CD4-positive, alpha-beta T cell treated with Interleukin-15 for 1 hour (primary cell): ENCODE measurements at regions not wholly inside any gene's neighbourhood (a gene's known extent, or its start where the extent isn't known, plus 50 kb on each side); places are given as distances from the start of the nearest gene placed in this dataset.

ENCODE experiments used
- DNase-seq: peaks from one replicate; pipeline ENCODE4 v3.0.0-alpha.2; 2020

DNA sequence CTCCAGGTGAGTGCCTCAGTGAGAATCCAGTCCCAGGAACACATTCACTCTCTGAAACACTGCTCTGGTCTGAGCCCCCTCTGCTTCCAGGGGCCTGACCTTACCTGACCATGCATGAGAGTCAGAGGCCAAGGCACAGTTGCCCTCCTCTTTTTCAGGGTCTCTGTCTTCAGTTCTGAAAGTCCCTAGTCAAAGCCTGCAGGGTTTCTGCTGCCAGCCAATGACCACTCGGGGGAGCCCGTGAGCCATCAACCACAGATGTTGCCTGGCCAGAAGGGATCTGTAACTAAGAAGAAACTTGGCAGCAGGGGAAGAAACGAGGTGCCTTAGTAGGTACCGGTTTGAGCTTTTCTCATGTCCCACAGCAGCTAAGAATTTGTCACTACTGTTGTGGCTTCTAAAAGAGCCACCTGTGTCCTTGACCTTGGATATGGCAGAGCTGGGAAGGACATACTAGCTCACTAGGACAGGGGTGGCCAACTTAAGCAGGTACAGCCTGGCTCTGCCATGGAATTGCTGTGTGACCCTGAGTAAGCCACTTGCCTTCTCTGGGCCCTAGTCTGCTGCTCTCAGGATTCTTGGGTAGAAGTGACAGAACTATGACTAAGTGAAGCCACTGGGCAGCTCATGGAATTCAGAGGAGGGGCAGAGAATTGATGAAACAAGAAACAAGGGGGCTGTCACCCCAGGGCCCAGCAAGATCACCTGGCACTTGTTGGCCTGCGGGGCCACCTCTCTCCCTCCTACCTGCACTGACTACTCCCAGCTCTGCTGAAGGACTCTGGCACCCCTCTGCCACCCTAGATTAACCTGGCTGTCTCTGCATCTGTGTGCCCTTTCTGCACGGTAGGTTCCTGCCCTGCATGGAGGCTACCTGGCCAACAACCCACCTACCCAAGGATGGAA, 83.8 kb upstream of the GPR26 start:
- peak; percentile 55 for DNase-seq

GRCh38 chr10:123583639-123584418, 82.3 kb upstream of the GPR26 start:
- no peak for DNase-seq

DNA sequence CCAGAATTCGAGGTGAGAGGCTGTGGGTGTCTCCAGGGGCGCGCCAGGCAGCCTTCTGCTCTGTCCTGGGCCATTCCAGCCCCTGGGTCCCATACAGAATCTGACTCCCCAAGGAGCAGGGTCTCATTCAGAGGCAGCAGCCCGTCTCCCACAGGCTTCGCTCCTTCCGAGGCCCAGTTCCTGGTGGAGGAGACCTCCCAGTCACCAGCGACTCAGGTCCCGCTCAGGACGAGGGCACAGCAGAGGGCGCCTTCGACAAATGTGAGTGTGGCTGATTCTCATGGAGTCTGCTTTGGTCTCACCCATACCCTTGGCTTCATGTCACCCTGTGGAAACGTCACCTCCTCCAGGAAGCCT, 81.8 kb upstream of the GPR26 start:
- DNase-seq: no peak

- no peak for DNase-seq
These were observed 80.4 kb upstream of the GPR26 start for GRCh38 chr10:123585477-123586445.

DNA sequence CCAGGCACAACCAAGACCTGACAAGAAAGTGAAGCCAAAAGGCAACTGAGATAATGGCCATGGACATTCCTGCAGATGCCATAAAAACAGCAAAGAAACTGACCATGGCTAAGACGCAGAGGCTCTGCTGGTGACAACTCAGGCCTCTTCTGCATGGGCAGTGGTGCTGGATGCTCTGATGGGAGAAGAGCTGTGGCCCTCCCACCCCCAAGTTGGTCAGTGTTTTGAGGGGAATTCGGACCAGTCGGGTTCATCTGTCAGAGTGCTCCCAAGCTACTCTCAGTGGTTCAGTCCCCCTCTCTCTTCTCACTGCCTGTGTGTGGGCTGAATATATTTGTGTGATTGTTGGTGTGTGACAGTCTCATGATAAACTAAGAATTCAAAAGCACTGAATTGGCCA, 79.0 kb upstream of the GPR26 start:
- no peak for DNase-seq

DNA sequence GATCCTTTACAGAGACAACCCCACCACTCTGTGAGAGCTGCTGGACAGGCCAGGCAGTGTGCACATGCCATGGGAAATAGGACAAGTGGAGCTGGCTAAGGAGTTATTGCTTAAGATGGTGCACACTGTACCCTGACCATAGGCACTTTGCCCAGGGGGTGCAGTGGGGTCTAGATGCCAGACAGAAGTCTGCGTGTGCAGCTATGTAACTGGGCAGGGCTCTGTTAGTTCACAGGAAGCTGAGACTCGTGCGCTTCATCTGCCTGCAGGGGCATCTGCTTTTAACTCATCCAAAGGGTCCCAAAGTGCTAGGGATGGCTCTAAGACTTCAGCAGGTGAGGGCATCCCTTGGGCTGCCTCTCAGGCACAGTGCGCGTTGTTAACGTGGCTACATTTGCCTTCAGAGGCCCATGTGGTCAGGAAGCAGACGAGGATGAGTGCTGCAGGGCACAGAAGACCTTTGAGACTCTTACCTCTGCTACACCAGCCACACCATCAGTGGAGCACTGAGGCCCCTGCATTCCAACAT, 77.7 kb upstream of the GPR26 start:
- DNase-seq: no peak

- no peak for DNase-seq
These were observed 70.5 kb upstream of the GPR26 start for GRCh38 chr10:123595661-123596060.

DNA sequence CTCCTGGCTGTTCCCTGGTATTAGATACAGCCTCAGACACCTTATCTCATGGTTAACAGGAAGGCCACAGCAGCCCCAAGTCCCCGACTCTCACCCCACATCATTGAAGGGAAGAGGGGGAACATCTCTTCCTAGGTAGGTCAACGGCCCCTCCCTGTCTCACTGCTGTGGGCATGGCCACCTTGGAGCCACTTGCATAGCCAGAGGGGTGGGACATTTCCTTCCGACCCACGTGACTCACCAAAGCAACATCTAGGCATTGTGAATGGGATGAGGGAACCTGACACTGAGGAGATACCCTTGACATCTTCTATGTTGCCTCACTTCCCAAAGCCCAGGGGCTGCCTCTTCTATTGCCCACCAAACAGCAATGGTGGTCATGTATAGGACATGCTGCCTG, 68.5 kb upstream of the GPR26 start:
- no peak for DNase-seq

- no peak for DNase-seq
These were observed 66.7 kb upstream of the GPR26 start for GRCh38 chr10:123599366-123599849.

- no peak for DNase-seq
These were observed 66.0 kb upstream of the GPR26 start for GRCh38 chr10:123600177-123600576.

- DNase-seq: no peak
These were observed 63.0 kb upstream of the GPR26 start for GRCh38 chr10:123603130-123603529.

DNA sequence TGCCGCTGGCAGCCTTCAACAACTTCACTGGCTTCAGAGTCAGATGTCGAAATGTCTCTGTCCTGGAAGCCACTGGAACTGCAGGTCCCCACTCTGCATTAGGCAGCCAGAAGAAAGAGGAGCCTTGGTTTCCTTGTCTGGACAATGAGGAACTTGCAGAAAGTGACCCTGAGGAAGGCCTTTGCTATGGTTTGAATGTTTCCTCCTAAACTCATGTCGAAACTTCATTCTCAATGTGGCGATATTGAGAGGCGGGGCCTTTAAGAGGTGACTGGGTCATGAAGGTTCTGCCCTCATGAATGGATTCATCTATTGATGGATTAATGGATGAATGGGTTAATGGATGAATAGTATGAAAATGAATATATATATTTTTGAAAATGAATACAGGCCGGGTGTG, 61.6 kb upstream of the GPR26 start:
- no peak for DNase-seq

DNA sequence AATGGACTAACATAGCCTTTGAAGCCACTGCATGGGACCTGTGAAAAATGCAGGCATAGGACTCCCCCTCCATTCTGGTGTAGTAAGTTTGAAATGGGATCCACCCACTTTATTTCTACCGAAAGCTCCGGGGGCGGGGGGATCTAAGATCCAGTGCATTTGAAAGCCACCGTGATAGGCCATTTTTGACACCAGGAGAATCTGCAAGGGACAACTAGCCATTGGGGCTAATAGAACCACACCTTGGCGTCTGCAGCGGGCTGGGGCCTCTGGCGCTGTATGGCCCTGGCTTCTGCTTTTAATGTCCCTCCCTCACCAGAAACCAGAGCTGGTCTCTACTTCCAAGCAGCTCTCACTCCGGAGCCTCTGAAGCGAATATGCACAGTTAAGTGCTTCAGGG, 60.1 kb upstream of the GPR26 start:
- no peak for DNase-seq

DNA sequence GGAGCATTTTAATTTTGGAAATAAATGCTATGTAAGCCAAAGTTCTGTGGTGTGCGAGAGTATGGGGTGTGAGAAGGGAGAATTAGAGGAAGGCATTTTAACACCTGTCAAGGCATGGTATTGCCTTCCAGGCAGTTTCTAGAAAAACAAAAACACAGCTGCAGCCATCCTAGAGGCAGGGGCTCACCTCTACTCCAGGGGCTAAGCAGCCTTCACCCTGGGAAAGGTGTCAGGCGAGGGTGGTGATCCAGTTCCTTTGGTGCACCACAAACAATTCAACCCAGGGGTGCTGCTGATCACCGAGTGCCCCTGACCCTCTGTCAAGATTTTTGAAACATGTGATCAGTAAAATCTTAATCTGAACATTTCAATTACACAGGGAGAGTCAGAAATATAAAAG, 59.2 kb upstream of the GPR26 start:
- no peak for DNase-seq

- no peak for DNase-seq
These were observed 58.8 kb upstream of the GPR26 start for GRCh38 chr10:123607386-123607785.

DNA sequence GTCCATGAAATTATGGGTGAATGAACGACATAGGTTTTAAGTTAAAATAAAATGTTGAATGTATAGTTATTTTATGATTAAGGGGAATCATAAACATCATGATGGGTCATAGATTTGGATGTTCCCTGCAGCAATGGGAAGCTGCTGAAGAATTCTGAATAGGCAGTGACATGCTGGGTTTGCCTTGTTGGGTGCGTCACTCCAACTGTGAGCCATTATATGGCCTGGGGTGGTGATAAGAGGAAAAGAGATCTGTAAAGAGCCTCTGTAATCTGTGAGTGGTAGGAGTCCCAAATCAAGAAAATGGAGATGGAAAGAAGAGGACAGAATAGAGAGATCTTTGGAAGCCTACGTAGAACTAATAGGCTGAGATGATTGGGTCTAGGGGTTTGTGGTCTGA, 58.1 kb upstream of the GPR26 start:
- DNase-seq: no peak

GRCh38 chr10:123611243-123611642, 54.9 kb upstream of the GPR26 start:
- no peak for DNase-seq

GRCh38 chr10:123611876-123612275, 54.3 kb upstream of the GPR26 start:
- no peak for DNase-seq

- no peak for DNase-seq
These were observed 52.8 kb upstream of the GPR26 start for GRCh38 chr10:123613346-123613850.

GRCh38 chr10:123614888-123615287, 51.3 kb upstream of the GPR26 start:
- no peak for DNase-seq
